ENCODE measurements at regions not wholly inside any gene's neighbourhood (a gene's known extent, or its start where the extent isn't known, plus 50 kb on each side); places are given as distances from the start of the nearest gene placed in this dataset.

DNA sequence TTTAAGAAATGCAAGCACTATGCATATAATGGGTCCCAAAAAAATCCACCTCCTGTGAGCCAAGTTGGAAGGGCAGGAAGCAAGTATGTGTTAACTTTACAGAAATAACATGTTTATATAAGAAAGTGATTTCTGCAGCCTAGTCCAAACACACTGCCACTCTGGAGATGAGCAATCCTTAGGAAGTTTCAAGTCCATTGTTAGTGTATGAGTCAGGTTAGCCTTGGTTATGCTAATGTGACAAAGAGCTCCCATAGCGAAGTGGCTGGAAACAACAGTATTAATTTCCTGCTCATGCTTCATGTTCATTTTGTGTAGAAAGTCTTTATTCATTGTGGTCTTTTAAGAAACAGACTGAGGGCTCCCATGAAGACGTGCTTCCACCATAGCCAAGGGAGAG lies 121.4 kb downstream of the TBXT start:
- TF ChIP-seq, protein P1, sequence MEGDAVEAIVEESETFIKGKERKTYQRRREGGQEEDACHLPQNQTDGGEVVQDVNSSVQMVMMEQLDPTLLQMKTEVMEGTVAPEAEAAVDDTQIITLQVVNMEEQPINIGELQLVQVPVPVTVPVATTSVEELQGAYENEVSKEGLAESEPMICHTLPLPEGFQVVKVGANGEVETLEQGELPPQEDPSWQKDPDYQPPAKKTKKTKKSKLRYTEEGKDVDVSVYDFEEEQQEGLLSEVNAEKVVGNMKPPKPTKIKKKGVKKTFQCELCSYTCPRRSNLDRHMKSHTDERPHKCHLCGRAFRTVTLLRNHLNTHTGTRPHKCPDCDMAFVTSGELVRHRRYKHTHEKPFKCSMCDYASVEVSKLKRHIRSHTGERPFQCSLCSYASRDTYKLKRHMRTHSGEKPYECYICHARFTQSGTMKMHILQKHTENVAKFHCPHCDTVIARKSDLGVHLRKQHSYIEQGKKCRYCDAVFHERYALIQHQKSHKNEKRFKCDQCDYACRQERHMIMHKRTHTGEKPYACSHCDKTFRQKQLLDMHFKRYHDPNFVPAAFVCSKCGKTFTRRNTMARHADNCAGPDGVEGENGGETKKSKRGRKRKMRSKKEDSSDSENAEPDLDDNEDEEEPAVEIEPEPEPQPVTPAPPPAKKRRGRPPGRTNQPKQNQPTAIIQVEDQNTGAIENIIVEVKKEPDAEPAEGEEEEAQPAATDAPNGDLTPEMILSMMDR (IDR thresholded peaks at IDR 0.05; ENCODE audit: extremely low read depth, low read depth, low read length), result no peak
- Histone ChIP-seq H3K4me2 (ENCODE audit: insufficient read depth, low read length) (peak overlapping the region; percentile 23), H3K36me3 (ENCODE audit: insufficient read depth, low read length) (no peaks in the 10 kb centered on the region), H3K79me2 (ENCODE audit: insufficient read depth, low read length) (no peaks in the 10 kb centered on the region), H2AFZ (ENCODE audit: low read length) (no peak overlapping the region), H3K27me3 (ENCODE audit: insufficient read depth, low read length) (no peaks in the 10 kb centered on the region), H3K27ac (ENCODE audit: low read depth, low read length) (peak overlapping the region; percentile 51), H3K4me3 (ENCODE audit: insufficient read depth, low read length) (no peak overlapping the region), H3K4me1 (ENCODE audit: insufficient read depth, low read length) (peaks cover 16% of the 10 kb centered on the region), H4K20me1 (ENCODE audit: insufficient read depth, low read length) (no peaks in the 10 kb centered on the region), H3K9me3 (ENCODE audit: low read depth, low read length) (no peaks in the 10 kb centered on the region)
- no peak for DNase-seq (ENCODE audit: insufficient read length, low spot score, missing footprints)

DNA sequence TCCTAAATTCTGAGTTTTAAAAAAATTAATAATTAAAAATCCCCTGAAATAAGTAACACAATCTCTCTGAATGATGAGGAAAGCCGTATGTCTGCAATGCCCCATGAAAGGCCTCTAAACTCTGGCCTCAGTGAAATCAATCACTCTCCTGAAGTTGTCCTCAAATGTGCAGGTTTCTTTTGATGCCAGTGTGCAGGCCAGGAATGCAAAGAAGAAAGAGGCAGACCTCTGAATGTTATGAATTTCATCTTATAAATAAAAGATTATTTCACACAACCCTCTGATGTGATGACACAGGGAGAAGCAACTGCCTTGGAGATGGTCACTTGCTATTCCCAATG lies 121.8 kb downstream of the TBXT start:
- Histone ChIP-seq H3K9me3 (ENCODE audit: low read depth, low read length) (no peaks in the 10 kb centered on the region), H3K79me2 (ENCODE audit: insufficient read depth, low read length) (no peaks in the 10 kb centered on the region), H3K27me3 (ENCODE audit: insufficient read depth, low read length) (no peaks in the 10 kb centered on the region), H2AFZ (ENCODE audit: low read length) (no peak overlapping the region), H3K36me3 (ENCODE audit: insufficient read depth, low read length) (no peaks in the 10 kb centered on the region), H3K4me1 (ENCODE audit: insufficient read depth, low read length) (peaks cover 16% of the 10 kb centered on the region), H3K27ac (ENCODE audit: low read depth, low read length) (peak overlapping the region; percentile 48), H3K4me2 (ENCODE audit: insufficient read depth, low read length) (peak overlapping the region; percentile 23), H3K4me3 (ENCODE audit: insufficient read depth, low read length) (no peak overlapping the region), H4K20me1 (ENCODE audit: insufficient read depth, low read length) (no peaks in the 10 kb centered on the region)
- TF ChIP-seq, protein P1 (IDR thresholded peaks at IDR 0.05; ENCODE audit: extremely low read depth, low read depth, low read length), result no peak
- no peak for DNase-seq (ENCODE audit: insufficient read length, low spot score, missing footprints)

DNA sequence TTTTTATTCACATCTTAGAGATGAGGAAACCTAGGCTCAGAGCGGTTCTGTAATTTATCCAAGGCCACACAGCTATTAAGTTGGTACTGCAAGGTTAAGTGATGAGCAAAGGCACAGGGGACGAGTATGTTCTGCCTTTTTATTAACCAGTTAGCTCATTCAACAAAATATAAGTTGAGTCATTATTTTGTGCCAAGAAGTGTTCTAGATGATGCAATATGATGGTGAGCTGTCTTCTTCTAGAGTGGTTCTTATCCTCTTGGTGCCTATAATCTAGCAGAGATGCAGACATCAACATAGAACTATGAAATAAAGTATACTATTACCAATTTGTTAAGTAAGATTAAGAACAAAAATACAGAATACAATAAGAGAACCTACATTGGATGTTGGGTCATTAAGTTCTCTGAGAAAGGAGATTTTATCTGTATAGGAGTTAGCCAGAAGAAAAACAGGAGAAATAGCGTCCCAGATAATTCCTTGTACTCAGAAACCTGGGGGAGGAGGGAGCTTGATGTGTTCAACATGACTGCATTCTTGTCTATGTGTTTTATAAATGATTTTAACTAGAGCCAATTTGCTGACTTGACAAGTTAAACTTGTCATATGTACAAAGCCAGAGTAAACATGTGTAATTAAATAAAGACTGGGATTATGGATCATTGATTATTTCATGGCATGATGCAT lies 122.3 kb downstream of the TBXT start:
- Histone ChIP-seq H3K9me3 (ENCODE audit: low read depth, low read length) (no peaks in the 10 kb centered on the region), H4K20me1 (ENCODE audit: insufficient read depth, low read length) (no peaks in the 10 kb centered on the region), H3K36me3 (ENCODE audit: insufficient read depth, low read length) (no peaks in the 10 kb centered on the region), H3K4me3 (ENCODE audit: insufficient read depth, low read length) (no peak overlapping the region), H2AFZ (ENCODE audit: low read length) (no peak overlapping the region), H3K27me3 (ENCODE audit: insufficient read depth, low read length) (no peaks in the 10 kb centered on the region), H3K79me2 (ENCODE audit: insufficient read depth, low read length) (no peaks in the 10 kb centered on the region), H3K4me1 (ENCODE audit: insufficient read depth, low read length) (peaks cover 16% of the 10 kb centered on the region), H3K4me2 (ENCODE audit: insufficient read depth, low read length) (no peak overlapping the region), H3K27ac (ENCODE audit: low read depth, low read length) (peak overlapping the region; percentile 48)
- TF ChIP-seq, protein P1 (IDR thresholded peaks at IDR 0.05; ENCODE audit: extremely low read depth, low read depth, low read length), result no peak
- no peak for DNase-seq (ENCODE audit: insufficient read length, low spot score, missing footprints)

DNA sequence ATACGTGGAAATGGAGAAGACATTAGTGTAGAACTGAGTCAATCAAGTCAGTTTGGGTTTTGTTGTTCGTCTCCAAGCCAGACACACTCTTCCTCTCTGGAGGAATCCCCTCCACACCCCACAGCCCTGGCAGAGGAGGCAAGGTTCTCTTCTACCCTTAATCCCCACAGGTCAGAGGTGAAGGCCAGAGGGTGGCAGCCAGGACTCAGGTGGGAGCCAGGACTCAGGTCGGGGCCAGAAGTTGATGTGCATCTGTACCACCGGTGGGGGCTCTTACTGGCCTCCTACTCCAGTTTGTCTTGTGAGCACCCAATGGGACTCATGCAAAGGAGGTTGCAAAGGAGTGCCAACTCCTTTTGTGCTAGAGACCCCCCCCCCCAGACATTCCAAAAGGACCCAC lies 126.4 kb downstream of the TBXT start:
- no peak overlapping the region for H2AFZ ChIP-seq (ENCODE audit: low read length)
- TF ChIP-seq, protein P1 (IDR thresholded peaks at IDR 0.05; ENCODE audit: extremely low read depth, low read depth, low read length), result no peak

More for the DNA sequence above, 126.4 kb downstream of the TBXT start:
- H3K36me3 ChIP-seq (ENCODE audit: insufficient read depth, low read length), result no peaks in the 10 kb centered on the region
- H3K9me3 ChIP-seq (ENCODE audit: low read depth, low read length), result no peaks in the 10 kb centered on the region
- H4K20me1 ChIP-seq (ENCODE audit: insufficient read depth, low read length), result no peaks in the 10 kb centered on the region
- no peak for DNase-seq (ENCODE audit: insufficient read length, low spot score, missing footprints)
- no peak overlapping the region for H3K4me3 ChIP-seq (ENCODE audit: insufficient read depth, low read length)
- no peak overlapping the region for H3K4me2 ChIP-seq (ENCODE audit: insufficient read depth, low read length)
- no peak overlapping the region for H3K27ac ChIP-seq (ENCODE audit: low read depth, low read length)
- H3K27me3 ChIP-seq (ENCODE audit: insufficient read depth, low read length), result no peaks in the 10 kb centered on the region
- peaks cover 16% of the 10 kb centered on the region for H3K4me1 ChIP-seq (ENCODE audit: insufficient read depth, low read length)
- H3K79me2 ChIP-seq (ENCODE audit: insufficient read depth, low read length), result no peaks in the 10 kb centered on the region

Measured in osteoblast (primary cell).